Esophagus squamous epithelium (tissue), 4 donors: ENCODE measurements at regions not wholly inside any gene's neighbourhood (a gene's known extent, or its start where the extent isn't known, plus 50 kb on each side); places are given as distances from the start of the nearest gene placed in this dataset.

Experiments used
- small RNA-seq, 4 donors: library from RNA; depleted of rRNA; stranded (forward); fragments of <200 nt; gene quantifications; one replicate each; pipeline ENCODE3, GENCODE V24; 2016

Small RNAs in the stretch of these regions (small RNA-seq; reads per million reads assigned to genes)
- gene IGKV1OR2-11 (0 reads per million in 4 donors), gene IGKV1OR2-6 (0 reads per million in 4 donors), gene IGKV1OR2-9 (0 reads per million in 4 donors), gene IGKV2OR2-8 (0 reads per million in 4 donors), gene IGKV3OR2-5 (0 reads per million in 4 donors)
